Uterus (tissue), 3 donors: ENCODE measurements at regions not wholly inside any gene's neighbourhood (a gene's known extent, or its start where the extent isn't known, plus 50 kb on each side); places are given as distances from the start of the nearest gene placed in this dataset.

ENCODE experiments used
- DNase-seq, 2 donors: peaks; one replicate each; pipeline ENCODE4 v3.0.0-alpha.2; 2019 to 2020
- H3K27ac ChIP-seq, 2 donors: fragments of 200-600 bp; sonication (generic); 1 replicate in 1 of 2; 2 replicates in 1 of 2; pipeline ENCODE4 v1.5.1; 2016 to 2018
- H3K27me3 ChIP-seq, 2 donors: fragments of 200-600 bp; sonication (generic); one replicate each; pipeline ENCODE4 v1.5.1; 2018 to 2019; ENCODE audit warnings: control low read depth in 1 of 2
- H3K36me3 ChIP-seq, 2 donors: fragments of 200-600 bp; sonication (generic); one replicate each; pipeline ENCODE4 v1.5.1; 2019; ENCODE audit warnings: control low read depth in 1 of 2
- H3K4me1 ChIP-seq, 2 donors: fragments of 200-600 bp; sonication (generic); one replicate each; pipeline ENCODE4 v1.5.1; 2018 to 2019; ENCODE audit warnings: control low read depth in 1 of 2
- H3K4me3 ChIP-seq, 2 donors: fragments of 200-600 bp; sonication (generic); 1 replicate in 1 of 2; 2 replicates in 1 of 2; pipeline ENCODE4 v1.5.1; 2018 to 2019; ENCODE audit warnings: mild to moderate bottlenecking in 1 of 2
- H3K9me3 ChIP-seq, 2 donors: fragments of 200-600 bp; sonication (generic); one replicate each; pipeline ENCODE4 v1.5.1; 2019; ENCODE audit warnings: control low read depth in 1 of 2
- POLR2A ChIP-seq, 2 donors: fragments of 450-650 bp; IDR thresholded peaks; one replicate each; pipeline ENCODE4 v1.6.1; 2016; ENCODE audit warnings: antibody characterized with exemption in 2 of 2, mild to moderate bottlenecking in 1 of 2, moderate library complexity in 1 of 2
- intact Hi-C: fragments of 100-400 bp; cut with DNase I; formaldehyde crosslinking; loops from one replicate; pipeline ENCODE4 v1.15.1; 2023; ENCODE audit warnings: low total_unique reads
- TF ChIP-seq, protein P1 (sequence below), 4 experiments: fragments of 200-600 bp in 2 of 4; fragments of 450-650 bp in 2 of 4; sonication (generic) in 2 of 4; IDR thresholded peaks; one replicate each; pipeline ENCODE4 v1.5.1; 2016 to 2019; ENCODE audit warnings: antibody characterized with exemption in 4 of 4, mild to moderate bottlenecking in 2 of 4, moderate library complexity in 1 of 4
- donor health status: DM: yes; HTN: yes; CAD: no.

- H3K9me3 ChIP-seq, result no peaks in the 10 kb centered on the region
- TF ChIP-seq POLR2A (IDR thresholded peaks at IDR 0.05), result no peak
- TF ChIP-seq, protein P1, sequence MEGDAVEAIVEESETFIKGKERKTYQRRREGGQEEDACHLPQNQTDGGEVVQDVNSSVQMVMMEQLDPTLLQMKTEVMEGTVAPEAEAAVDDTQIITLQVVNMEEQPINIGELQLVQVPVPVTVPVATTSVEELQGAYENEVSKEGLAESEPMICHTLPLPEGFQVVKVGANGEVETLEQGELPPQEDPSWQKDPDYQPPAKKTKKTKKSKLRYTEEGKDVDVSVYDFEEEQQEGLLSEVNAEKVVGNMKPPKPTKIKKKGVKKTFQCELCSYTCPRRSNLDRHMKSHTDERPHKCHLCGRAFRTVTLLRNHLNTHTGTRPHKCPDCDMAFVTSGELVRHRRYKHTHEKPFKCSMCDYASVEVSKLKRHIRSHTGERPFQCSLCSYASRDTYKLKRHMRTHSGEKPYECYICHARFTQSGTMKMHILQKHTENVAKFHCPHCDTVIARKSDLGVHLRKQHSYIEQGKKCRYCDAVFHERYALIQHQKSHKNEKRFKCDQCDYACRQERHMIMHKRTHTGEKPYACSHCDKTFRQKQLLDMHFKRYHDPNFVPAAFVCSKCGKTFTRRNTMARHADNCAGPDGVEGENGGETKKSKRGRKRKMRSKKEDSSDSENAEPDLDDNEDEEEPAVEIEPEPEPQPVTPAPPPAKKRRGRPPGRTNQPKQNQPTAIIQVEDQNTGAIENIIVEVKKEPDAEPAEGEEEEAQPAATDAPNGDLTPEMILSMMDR (IDR thresholded peaks at IDR 0.05), result no peak
- no peak for DNase-seq
- no peaks in the 10 kb centered on the region for H3K4me1 ChIP-seq
- no peaks in the 10 kb centered on the region for H3K27me3 ChIP-seq
- H3K4me3 ChIP-seq, result no peak overlapping the region
- no peak overlapping the region for H3K27ac ChIP-seq
- intact Hi-C loops, result no loop called here
- H3K36me3 ChIP-seq, result no peaks in the 10 kb centered on the region
These were observed 838.4 kb upstream of the INTU start for GRCh38 chr4:126794363-126794762.

DNA sequence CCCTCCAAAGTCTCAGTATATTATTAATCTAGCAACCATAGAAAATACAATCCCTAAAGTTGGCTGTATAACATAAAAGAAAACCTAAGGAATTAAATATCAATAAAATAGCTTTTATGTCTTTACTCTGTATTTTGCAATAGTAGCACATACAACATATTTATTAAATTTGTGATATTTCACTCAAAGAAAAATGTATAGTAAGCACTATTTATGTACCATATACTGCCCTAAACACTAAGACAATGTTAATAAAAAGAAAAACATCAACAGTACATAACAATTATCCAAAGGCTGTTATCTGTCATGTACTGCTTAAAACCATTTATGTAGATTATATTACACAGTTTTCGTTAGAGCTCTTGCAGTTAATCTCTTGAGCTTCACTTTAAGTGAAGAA is 834.5 kb upstream of the INTU start:
- intact Hi-C loops, result no loop called here
- Histone ChIP-seq H3K9me3 (no peaks in the 10 kb centered on the region), H3K4me1 (no peaks in the 10 kb centered on the region), H3K4me3 (no peak overlapping the region), H3K27ac (no peak overlapping the region), H3K36me3 (no peaks in the 10 kb centered on the region), H3K27me3 (no peaks in the 10 kb centered on the region)
- no peak for TF ChIP-seq POLR2A (IDR thresholded peaks at IDR 0.05)
- TF ChIP-seq, protein P1 (IDR thresholded peaks at IDR 0.05), result no peak
- DNase-seq, result no peak

DNA sequence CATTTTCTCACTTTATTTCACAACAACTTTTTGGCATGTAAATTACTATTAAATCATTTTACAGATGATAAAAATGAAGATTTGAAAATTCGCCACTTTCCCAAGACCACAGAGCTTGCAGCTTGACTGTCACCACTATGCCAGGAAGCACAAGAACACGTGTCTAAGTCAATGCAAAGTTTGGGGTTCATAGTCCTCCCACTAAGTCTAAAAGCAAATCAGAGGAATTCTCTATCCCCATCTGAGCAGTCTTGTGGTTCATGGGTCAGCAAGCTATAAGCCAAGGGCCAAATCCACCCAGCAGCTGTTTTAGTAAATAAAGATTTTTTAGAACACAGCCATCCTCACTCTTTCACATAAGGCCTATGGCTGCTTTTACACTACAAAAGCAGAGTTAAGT is 833.3 kb upstream of the INTU start:
- TF ChIP-seq, protein P1 (IDR thresholded peaks at IDR 0.05), result no peak
- TF ChIP-seq POLR2A (IDR thresholded peaks at IDR 0.05), result no peak
- no peak for DNase-seq
- H3K9me3 ChIP-seq, result no peaks in the 10 kb centered on the region
- H3K4me3 ChIP-seq, result no peak overlapping the region
- H3K27me3 ChIP-seq, result no peaks in the 10 kb centered on the region
- no peaks in the 10 kb centered on the region for H3K4me1 ChIP-seq
- intact Hi-C loops, result no loop called here
- no peak overlapping the region for H3K27ac ChIP-seq
- H3K36me3 ChIP-seq, result no peaks in the 10 kb centered on the region

- H3K27ac ChIP-seq, result no peak overlapping the region
These were observed 832.7 kb upstream of the INTU start for GRCh38 chr4:126799971-126800574.

DNA sequence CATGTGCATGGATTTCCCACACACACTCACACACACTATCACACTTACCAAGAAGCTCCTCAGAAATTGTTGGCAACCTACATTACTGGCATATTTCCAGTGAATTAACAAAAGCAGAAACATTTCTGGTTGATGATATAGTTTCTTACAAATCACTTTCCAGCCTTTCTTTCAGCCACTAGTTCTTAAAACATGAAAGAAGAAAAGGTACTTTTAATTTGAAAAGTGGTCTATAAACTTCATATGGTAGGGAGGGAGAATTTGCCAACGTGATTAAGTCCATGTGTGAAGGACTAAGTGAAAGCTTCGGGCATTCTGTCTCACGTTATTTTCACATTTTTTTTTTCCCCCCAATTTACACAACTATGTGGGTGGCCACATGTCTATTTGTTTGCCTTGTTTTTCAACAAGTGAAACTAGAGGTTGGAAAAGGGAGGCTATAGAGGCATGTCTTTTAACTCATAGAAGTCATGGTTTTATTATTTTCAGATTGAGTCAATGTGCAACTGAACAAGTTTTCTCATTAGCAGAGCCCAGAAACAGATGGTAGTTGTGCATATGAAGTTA is 832.1 kb upstream of the INTU start:
- no peaks in the 10 kb centered on the region for H3K36me3 ChIP-seq
- no peak for TF ChIP-seq POLR2A (IDR thresholded peaks at IDR 0.05)
- TF ChIP-seq, protein P1 (IDR thresholded peaks at IDR 0.05), result no peak
- intact Hi-C loops, result no loop called here
- H3K9me3 ChIP-seq, result no peaks in the 10 kb centered on the region
- no peak overlapping the region for H3K4me3 ChIP-seq
- no peaks in the 10 kb centered on the region for H3K4me1 ChIP-seq
- no peaks in the 10 kb centered on the region for H3K27me3 ChIP-seq
- no peak for DNase-seq
- no peak overlapping the region for H3K27ac ChIP-seq

More at GRCh38 chr4:126799971-126800574, 832.7 kb upstream of the INTU start:
- no peak for DNase-seq
- Histone ChIP-seq H3K4me3 (no peak overlapping the region), H3K9me3 (no peaks in the 10 kb centered on the region), H3K27me3 (no peaks in the 10 kb centered on the region), H3K36me3 (no peaks in the 10 kb centered on the region), H3K4me1 (no peaks in the 10 kb centered on the region)
- intact Hi-C loops, result no loop called here
- TF ChIP-seq POLR2A (IDR thresholded peaks at IDR 0.05), result no peak
- TF ChIP-seq, protein P1 (IDR thresholded peaks at IDR 0.05), result no peak
